Activated CD4-positive, alpha-beta T cell treated with anti-CD3 and anti-CD28 coated beads for 1 hour (primary cell): ENCODE measurements at regions not wholly inside any gene's neighbourhood (a gene's known extent, or its start where the extent isn't known, plus 50 kb on each side); places are given as distances from the start of the nearest gene placed in this dataset.

Experiments
- DNase-seq: peaks from one replicate; pipeline ENCODE4 v3.0.0-alpha.2; 2020

DNA sequence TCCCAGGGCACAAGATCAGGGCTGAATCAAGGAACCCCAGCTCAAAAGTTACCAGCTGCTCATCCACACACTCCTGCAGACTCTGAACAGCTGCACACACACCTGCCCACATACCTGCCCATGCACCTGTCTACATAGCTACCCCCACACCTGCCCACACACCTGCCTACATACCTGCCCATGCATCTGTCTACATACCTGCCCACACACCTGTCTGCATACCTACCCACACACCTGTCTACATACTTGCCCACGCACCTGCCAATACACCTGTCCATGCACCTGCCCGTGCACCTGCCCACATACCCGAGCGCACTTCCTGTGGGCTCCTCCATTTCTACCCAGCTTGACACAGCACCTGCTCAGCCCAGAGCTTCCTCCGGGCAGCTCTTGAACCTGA lies 122.8 kb upstream of the AGAP1 start:
- DNase-seq: no peak

GRCh38 chr2:235373171-235373570 lies 120.7 kb upstream of the AGAP1 start:
- DNase-seq: no peak

- no peak for DNase-seq
These were observed 116.7 kb upstream of the AGAP1 start for GRCh38 chr2:235377176-235377575.

GRCh38 chr2:235378246-235378645 lies 115.6 kb upstream of the AGAP1 start:
- no peak for DNase-seq

- no peak for DNase-seq
These were observed 114.9 kb upstream of the AGAP1 start for GRCh38 chr2:235378944-235379343.

- DNase-seq: no peak
These were observed 112.5 kb upstream of the AGAP1 start for GRCh38 chr2:235381261-235381912.

- DNase-seq: no peak
These were observed 111.7 kb upstream of the AGAP1 start for GRCh38 chr2:235382179-235382578.

GRCh38 chr2:235382601-235383000 lies 111.2 kb upstream of the AGAP1 start:
- no peak for DNase-seq

DNA sequence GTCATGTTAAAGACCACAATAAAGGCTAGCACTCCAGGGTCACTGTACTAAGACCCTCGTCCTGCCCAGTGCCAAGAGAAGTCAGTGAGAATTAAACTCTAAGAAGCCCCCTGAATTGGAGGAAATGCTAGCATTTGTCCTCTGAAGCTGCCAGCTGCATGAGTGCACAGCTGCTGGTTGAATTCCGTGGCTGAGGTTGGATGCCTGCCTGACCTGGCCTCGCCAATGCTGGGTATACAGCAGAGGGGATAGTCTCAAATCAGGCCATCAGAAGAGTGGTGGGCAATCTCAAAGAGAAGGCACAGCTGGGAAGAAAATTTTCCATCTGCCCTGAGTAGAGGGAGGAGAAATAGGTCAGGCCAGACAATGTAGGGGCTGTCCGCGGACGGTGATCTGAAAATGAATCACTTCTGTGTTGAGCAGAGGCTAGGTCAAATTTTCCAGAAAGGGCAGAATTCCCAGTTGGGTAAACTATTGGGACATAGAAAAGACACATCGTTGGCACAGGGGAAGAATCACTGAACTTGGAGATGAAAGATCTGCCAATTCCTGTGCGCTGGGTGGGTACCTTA lies 110.5 kb upstream of the AGAP1 start:
- no peak for DNase-seq

DNA sequence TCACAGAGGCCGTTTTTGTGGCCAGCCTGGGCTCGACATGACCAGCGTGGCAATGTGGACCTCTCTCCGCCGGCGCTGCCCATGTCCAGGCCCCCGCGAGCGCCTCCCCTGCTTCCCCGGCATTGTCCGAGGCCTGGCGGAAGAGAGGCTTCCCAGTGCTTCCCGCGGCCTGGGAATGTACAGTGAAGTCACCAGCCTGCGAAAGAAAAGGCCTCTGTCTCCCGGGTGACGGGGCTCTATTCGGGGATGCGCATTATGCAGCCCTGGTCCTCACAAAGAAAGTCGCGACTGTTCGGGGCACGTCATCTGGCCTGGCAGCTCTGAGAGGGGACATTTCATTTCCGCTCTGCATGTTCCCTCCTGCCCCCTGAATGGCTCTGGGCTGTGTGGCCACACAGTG lies 109.2 kb upstream of the AGAP1 start:
- no peak for DNase-seq

- DNase-seq: no peak
These were observed 104.2 kb upstream of the AGAP1 start for GRCh38 chr2:235389626-235390025.

- DNase-seq: no peak
These were observed 103.6 kb upstream of the AGAP1 start for GRCh38 chr2:235390108-235390815.

DNA sequence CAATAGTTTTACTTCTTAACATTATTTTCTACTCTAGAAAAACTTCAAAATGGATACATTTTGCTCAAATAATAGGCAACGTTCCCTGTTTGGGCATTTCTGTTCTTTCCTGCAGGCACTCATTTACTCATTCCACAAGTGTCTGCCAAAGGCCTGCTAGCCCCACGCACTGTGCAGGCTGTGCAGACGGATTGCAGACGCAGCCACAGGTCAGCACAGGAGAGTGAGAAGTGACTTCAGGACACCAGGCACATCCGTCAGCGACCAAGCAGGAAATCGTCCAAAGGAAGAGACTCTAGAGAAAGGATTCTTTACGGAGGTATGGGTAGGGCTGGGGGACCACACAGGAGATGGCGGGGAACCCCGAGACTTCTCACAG lies 103.0 kb upstream of the AGAP1 start:
- DNase-seq: no peak

- DNase-seq: no peak
These were observed 101.8 kb upstream of the AGAP1 start for GRCh38 chr2:235391921-235392615.

DNA sequence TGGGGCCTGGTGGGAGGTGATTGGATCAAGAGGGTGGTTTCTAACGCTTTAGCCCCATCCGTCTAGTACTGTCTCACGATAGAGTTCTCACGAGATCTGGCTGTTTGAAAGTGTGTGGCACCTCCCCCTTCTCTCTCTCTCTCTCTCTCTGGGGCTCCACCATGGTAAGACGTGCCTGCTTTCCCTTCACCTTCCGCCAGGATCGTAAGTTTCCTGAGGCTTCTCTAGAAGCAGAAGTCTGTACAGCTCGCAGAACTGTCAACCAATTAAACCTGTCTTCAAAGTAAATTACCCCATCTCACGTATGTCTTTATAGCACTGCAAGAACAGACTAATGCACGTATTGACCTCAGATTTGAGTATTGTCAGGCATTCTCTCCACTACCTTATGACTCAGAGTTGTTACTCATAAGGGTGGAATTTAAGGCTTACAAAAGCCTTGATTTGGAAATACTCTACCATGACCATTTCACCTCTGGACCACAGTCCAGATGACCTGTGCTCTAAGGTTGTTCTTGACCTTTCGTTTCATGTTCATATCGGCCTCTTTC lies 99.5 kb upstream of the AGAP1 start:
- DNase-seq: no peak

DNA sequence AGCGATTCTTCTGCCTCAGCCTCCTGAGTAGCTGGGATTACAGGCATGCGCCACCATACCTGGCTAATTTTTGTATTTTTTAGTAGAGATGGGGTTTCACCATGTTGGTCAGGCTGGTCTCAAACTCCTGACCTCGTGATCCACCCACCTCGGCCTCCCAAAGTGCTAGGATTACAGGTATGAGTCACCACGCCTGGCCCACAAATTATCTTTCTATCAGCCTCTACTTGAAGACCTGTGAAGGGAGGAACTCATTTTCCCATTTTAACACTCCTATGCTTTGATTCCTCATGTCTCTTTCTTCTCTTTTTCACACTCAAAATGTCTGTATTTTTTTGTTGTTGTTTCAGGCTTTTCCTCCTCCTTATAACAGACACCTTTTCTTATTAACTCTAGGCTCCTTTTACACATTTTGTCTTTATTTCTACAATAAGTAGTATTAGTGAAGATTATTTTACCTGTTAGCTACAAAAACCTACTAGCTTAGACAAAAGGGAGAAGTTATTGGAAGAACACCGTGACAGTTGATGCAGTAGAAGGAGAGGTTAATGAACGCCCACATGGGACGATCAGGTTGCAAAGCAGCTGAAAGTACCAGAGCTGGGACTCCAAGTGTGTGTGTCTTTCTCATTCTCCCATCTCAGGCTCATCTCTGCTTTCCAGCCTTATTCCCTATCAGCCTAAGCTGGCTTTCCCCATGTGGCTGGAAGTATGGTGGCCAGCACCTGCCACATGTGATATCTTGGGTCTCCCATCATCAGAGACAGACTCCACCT lies 97.6 kb upstream of the AGAP1 start:
- DNase-seq: no peak

DNA sequence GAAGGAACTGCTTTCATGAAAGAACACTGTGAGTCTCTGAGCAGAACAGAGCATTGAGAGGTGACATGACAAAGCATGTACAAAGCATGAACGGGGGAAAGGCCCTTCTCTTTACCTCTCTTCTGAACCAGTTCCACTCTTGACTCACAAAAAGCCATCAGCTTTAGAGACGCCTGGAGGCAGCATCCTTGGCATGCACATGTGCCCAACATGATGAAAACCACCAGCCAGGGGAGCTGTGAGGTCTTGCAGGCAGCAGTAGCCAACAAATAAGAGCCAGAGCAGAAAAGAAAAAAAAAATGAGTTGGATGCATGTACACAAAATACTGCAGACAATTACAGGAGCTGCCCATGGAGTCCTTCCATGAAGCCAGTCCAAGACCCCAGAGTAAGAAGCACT lies 95.5 kb upstream of the AGAP1 start:
- DNase-seq: no peak

DNA sequence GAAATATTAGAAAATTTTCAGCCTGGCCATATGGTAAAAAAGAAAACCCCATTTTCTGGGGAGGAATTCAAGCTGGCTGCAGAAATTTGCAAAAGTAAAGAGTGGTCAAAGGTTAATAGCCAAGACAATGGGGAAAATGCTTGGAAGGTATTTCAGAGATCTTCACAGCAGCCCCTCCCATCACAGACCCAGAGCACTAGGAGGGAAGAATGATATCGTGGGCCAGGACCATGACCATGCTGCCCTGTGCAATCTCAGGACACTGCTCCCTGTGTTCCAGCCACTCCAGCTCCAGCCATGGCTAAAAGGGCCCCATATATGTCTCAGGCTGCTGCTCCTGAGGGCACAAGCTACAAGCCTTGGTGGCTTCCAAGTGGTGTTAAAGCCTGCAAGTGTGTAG lies 93.9 kb upstream of the AGAP1 start:
- DNase-seq: no peak

DNA sequence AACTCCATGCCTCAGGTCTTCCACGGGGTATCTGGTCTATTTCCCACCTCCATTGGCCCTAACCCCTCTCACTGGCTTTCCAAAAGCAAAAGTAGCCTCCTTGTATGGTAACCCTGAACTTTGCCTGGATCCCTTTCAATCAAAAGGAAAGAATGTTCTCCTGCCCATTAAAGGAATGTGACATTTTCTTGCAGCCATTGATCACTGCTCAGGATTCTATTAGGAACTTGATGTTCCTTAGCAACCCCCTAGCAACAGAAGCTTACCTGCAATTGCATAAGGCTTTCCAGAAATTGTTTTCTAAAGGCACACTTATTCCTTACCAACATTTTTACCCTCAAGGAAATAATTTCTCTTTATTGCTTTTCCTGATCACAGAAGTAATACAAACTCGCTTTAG lies 91.4 kb upstream of the AGAP1 start:
- DNase-seq: no peak

GRCh38 chr2:235405612-235406361 lies 88.1 kb upstream of the AGAP1 start:
- no peak for DNase-seq

- no peak for DNase-seq
These were observed 87.4 kb upstream of the AGAP1 start for GRCh38 chr2:235406430-235406829.

- DNase-seq: no peak
These were observed 81.8 kb upstream of the AGAP1 start for GRCh38 chr2:235411905-235412485.
